GM18508 (cell line): ENCODE measurements at regions not wholly inside any gene's neighbourhood (a gene's known extent, or its start where the extent isn't known, plus 50 kb on each side); places are given as distances from the start of the nearest gene placed in this dataset.
"Not testable (repeated sequence)": the region's sequence is repeated elsewhere in the genome, so short reads cannot be mapped to it uniquely, and the experiment has no call there.

Source experiments
- ATAC-seq: cut with Tn5 transposase; IDR thresholded peaks from one replicate; pipeline ENCODE4 v1.9.1; 2021; ENCODE audit warnings: moderate number of reproducible peaks; ENCODE audit not compliant: insufficient read depth, unreplicated experiment

GRCh38 chr5:62051747-62052146 lies 254.3 kb upstream of the KIF2A start:
- ATAC-seq = no peak

GRCh38 chr5:62059960-62060359 lies 246.0 kb upstream of the KIF2A start:
- no peak for ATAC-seq

- no peak for ATAC-seq
These were observed 241.0 kb upstream of the KIF2A start for GRCh38 chr5:62065050-62065449.

GRCh38 chr5:62066761-62067277 lies 239.2 kb upstream of the KIF2A start:
- no peak for ATAC-seq

GRCh38 chr5:62068554-62068953 lies 237.5 kb upstream of the KIF2A start:
- ATAC-seq = no peak

- no peak for ATAC-seq
These were observed 228.6 kb upstream of the KIF2A start for GRCh38 chr5:62077387-62077786.

- no peak for ATAC-seq
These were observed 228.0 kb upstream of the KIF2A start for GRCh38 chr5:62077823-62078550.

- ATAC-seq = no peak
These were observed 223.6 kb upstream of the KIF2A start for GRCh38 chr5:62082370-62082801.

- no peak for ATAC-seq
These were observed 222.8 kb upstream of the KIF2A start for GRCh38 chr5:62083247-62083646.

GRCh38 chr5:62083661-62084060 lies 222.3 kb upstream of the KIF2A start:
- ATAC-seq = no peak

GRCh38 chr5:62084391-62084790 lies 221.6 kb upstream of the KIF2A start:
- ATAC-seq = no peak

GRCh38 chr5:62090953-62091352 lies 215.1 kb upstream of the KIF2A start:
- no peak for ATAC-seq

- no peak for ATAC-seq
These were observed 212.6 kb upstream of the KIF2A start for GRCh38 chr5:62093411-62093810.

- ATAC-seq = no peak
These were observed 212.0 kb upstream of the KIF2A start for GRCh38 chr5:62093976-62094375.

- no peak for ATAC-seq
These were observed 208.6 kb upstream of the KIF2A start for GRCh38 chr5:62097361-62097760.

GRCh38 chr5:62100201-62100600 lies 205.8 kb upstream of the KIF2A start:
- no peak for ATAC-seq

- ATAC-seq = not testable (repeated sequence)
These were observed 202.1 kb upstream of the KIF2A start for GRCh38 chr5:62103863-62104262.

- no peak for ATAC-seq
These were observed 194.6 kb upstream of the KIF2A start for GRCh38 chr5:62111428-62111827.

GRCh38 chr5:62112689-62113228 lies 193.2 kb upstream of the KIF2A start:
- no peak for ATAC-seq

- no peak for ATAC-seq
These were observed 191.0 kb upstream of the KIF2A start for GRCh38 chr5:62115014-62115413.

GRCh38 chr5:62124266-62124665 lies 181.7 kb upstream of the KIF2A start:
- no peak for ATAC-seq

- ATAC-seq = no peak
These were observed 179.9 kb upstream of the KIF2A start for GRCh38 chr5:62126090-62126489.
